K562 (cell line): ENCODE measurements at regions not wholly inside any gene's neighbourhood (a gene's known extent, or its start where the extent isn't known, plus 50 kb on each side); places are given as distances from the start of the nearest gene placed in this dataset.

Experiments
- ATF7 ChIP-seq: fragments of 450-650 bp; IDR thresholded peaks from 2 replicates; pipeline ENCODE4 v1.7.1; 2014; ENCODE audit warnings: mild to moderate bottlenecking, moderate library complexity
- CBFB ChIP-seq: sonication (generic); formaldehyde crosslinking; IDR thresholded peaks from 2 replicates; pipeline ENCODE4 v1.4.0; 2020; ENCODE audit warnings: mild to moderate bottlenecking, missing genetic modification reagents
- CTCF ChIP-seq, 3 experiments: IDR thresholded peaks in 2 of 3; conservative IDR thresholded peaks in 1 of 3; 2 replicates each; pipeline ENCODE4 v1.5.1; 2011 to 2012; ENCODE audit warnings: low read length in 3 of 3, mild to moderate bottlenecking in 3 of 3, control low read depth in 2 of 3, improper control_type of control experiment in 1 of 3, inconsistent platforms in 1 of 3, low read depth in 1 of 3, mixed read lengths in 1 of 3, moderate library complexity in 1 of 3; ENCODE audit not compliant: insufficient read depth in 2 of 3
- EZH2 ChIP-seq: IDR thresholded peaks from 2 replicates; pipeline ENCODE4 v1.6.1; 2012; ENCODE audit warnings: low read depth, mild to moderate bottlenecking, inconsistent platforms, low read length, borderline replicate concordance
- GABPB2 ChIP-seq: fragments of 250-450 bp; sonication (Bioruptor Pico); conservative IDR thresholded peaks from 2 replicates; pipeline ENCODE4 v1.5.1; 2021; ENCODE audit warnings: mild to moderate bottlenecking
- MAFK ChIP-seq: IDR thresholded peaks from 2 replicates; pipeline ENCODE4 v1.6.1; 2011; ENCODE audit warnings: low read length, improper control_type of control experiment
- POLR3A ChIP-seq: IDR thresholded peaks from 2 replicates; pipeline ENCODE4 v1.6.1; 2011; ENCODE audit warnings: borderline replicate concordance, mild to moderate bottlenecking, moderate library complexity; ENCODE audit not compliant: insufficient read length, insufficient read depth; ENCODE audit errors: extremely low read depth
- RCOR1 ChIP-seq, 2 experiments: IDR thresholded peaks; 2 replicates each; pipeline ENCODE4 v1.6.1; 2012; ENCODE audit warnings: low read depth in 2 of 2, low read length in 2 of 2, borderline replicate concordance in 1 of 2, improper control_type of control experiment in 1 of 2
- ZC3H11A ChIP-seq: IDR thresholded peaks from 2 replicates; pipeline ENCODE4 v1.6.1; 2012; ENCODE audit warnings: low read depth, low read length, improper control_type of control experiment
- ZNF3 ChIP-seq: fragments of 250-450 bp; sonication (Bioruptor Pico); IDR thresholded peaks from 2 replicates; pipeline ENCODE4 v1.5.0; 2021; ENCODE audit warnings: mild to moderate bottlenecking, moderate library complexity

DNA sequence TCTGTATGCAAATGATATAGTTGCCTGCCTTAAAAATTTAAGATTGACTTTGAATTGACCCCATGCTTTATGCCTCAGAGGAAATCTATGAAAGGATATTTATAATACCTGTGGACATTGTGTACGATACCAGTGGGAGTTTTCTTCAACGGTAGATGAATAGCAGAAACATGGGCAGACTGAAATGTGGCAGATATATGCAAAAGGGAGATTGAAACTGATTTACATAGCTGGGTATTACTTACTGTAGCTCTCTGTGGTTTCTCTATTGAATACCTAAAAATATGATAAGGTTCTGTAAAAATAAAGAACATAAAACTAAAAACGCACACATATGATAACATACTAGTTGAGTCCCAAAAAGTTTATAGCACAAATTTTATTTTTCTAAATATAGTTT lies 345.2 kb upstream of the PCSK5 start:
- TF ChIP-seq RCOR1 (IDR thresholded peaks at IDR 0.05; ENCODE audit: borderline replicate concordance in 1 of 2, low read depth in 2 of 2, low read length in 2 of 2) (no peak), ZNF3 (CRISPR knock-in tag) (no peak), ZC3H11A (no peak), CBFB (CRISPR knock-in tag) (no peak), CTCF (IDR thresholded peaks at IDR 0.05 in 2 of 3, conservative IDR thresholded peaks at IDR 0.05 in 1 of 3; ENCODE audit: insufficient read depth in 2 of 3, low read depth in 1 of 3, low read length in 3 of 3) (no peak), MAFK (no peak), GABPB2 (no peak), EZH2 (no peak), POLR3A (no peak), ATF7 (no peak)
